Endodermal cell (in vitro differentiated cells): ENCODE measurements at regions not wholly inside any gene's neighbourhood (a gene's known extent, or its start where the extent isn't known, plus 50 kb on each side); places are given as distances from the start of the nearest gene placed in this dataset.

Source experiments
- DNase-seq: peaks from one replicate; pipeline ENCODE4 v3.0.0-alpha.2; 2017
- H3K27ac ChIP-seq: 2 replicates; pipeline ENCODE4 v1.5.1; 2013; ENCODE audit warnings: mild to moderate bottlenecking, low read depth, low read length, moderate library complexity
- H3K27me3 ChIP-seq: 2 replicates; pipeline ENCODE4 v1.6.1; 2013; ENCODE audit warnings: mild to moderate bottlenecking, low read length, moderate library complexity; ENCODE audit not compliant: insufficient read depth, control insufficient read depth, poor library complexity, severe bottlenecking
- H3K36me3 ChIP-seq: 2 replicates; pipeline ENCODE4 v1.7.0; 2013; ENCODE audit warnings: mild to moderate bottlenecking, low read length, moderate library complexity; ENCODE audit not compliant: control insufficient read depth, insufficient read depth
- H3K4me1 ChIP-seq: one replicate; pipeline ENCODE4 v1.7.0; 2013; ENCODE audit warnings: low read length; ENCODE audit not compliant: control insufficient read depth, insufficient read depth
- H3K4me3 ChIP-seq: 2 replicates; pipeline ENCODE4 v1.5.1; 2013; ENCODE audit warnings: mild to moderate bottlenecking, low read length, moderate library complexity
- H3K9ac ChIP-seq: 2 replicates; pipeline ENCODE4 v1.6.1; 2013; ENCODE audit warnings: mild to moderate bottlenecking, low read length, moderate library complexity; ENCODE audit not compliant: poor library complexity, severe bottlenecking; ENCODE audit errors: extremely low read depth
- H3K9me3 ChIP-seq: 2 replicates; pipeline ENCODE4 v1.6.1; 2013; ENCODE audit warnings: mild to moderate bottlenecking, low read length, moderate library complexity; ENCODE audit not compliant: control insufficient read depth
- H3K27ac Mint-ChIP-seq: 2 replicates; pipeline ENCODE4 v1.8.0; 2020; ENCODE audit warnings: mixed read lengths
- H3K27me3 Mint-ChIP-seq: 2 replicates; pipeline ENCODE4 v1.8.0; 2021; ENCODE audit warnings: mild to moderate bottlenecking, mixed read lengths; ENCODE audit not compliant: insufficient read depth
- H3K36me3 Mint-ChIP-seq: 2 replicates; pipeline ENCODE4 v1.8.0; 2020; ENCODE audit warnings: low read depth, mixed read lengths
- H3K4me1 Mint-ChIP-seq: 2 replicates; pipeline ENCODE4 v1.8.0; 2020; ENCODE audit warnings: mixed read lengths
- H3K4me3 Mint-ChIP-seq: 2 replicates; pipeline ENCODE4 v1.8.0; 2020; ENCODE audit warnings: mild to moderate bottlenecking, moderate library complexity, mixed read lengths
- H3K9me3 Mint-ChIP-seq: 2 replicates; pipeline ENCODE4 v1.8.0; 2020; ENCODE audit warnings: mild to moderate bottlenecking, mixed read lengths
- TF ChIP-seq, protein P1 (sequence below): fragments of 200-600 bp; sonication (generic); conservative IDR thresholded peaks from 2 replicates; pipeline ENCODE4 v1.5.0; 2021; ENCODE audit warnings: antibody characterized with exemption, mild to moderate bottlenecking

DNA sequence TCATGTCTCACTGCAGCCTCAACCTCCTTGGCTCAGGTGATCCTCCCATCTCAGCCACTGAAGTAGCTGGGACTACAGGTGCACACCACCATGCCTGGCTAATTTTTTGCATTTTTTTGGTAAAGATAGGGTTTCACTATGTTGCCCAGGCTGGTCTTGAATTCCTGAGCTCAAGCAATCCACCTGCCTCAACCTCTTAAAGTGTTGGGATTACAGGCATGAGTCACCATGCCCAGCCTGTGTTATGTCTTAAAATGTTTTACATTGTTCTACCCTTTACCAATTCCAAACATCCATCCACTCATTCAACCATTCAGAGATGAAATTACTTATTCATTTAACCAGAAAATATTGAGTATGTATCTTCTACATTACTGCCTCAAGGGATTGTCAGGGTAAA is 111.6 kb upstream of the BTG1 start:
- Histone ChIP-seq H3K4me1 (peaks cover 4% of the 10 kb centered on the region), H3K4me3 (no peak overlapping the region), H3K27me3 (no peaks in the 10 kb centered on the region), H3K9ac (no peak overlapping the region), H3K36me3 (no peaks in the 10 kb centered on the region), H3K27ac (no peak overlapping the region), H3K9me3 (no peaks in the 10 kb centered on the region)
- H3K36me3 Mint-ChIP-seq = no peaks in the 10 kb centered on the region
- H3K4me3 Mint-ChIP-seq = no peak overlapping the region
- H3K27me3 Mint-ChIP-seq = no peaks in the 10 kb centered on the region
- H3K4me1 Mint-ChIP-seq = peaks cover 21% of the 10 kb centered on the region
- no peak for DNase-seq
- TF ChIP-seq, protein P1, sequence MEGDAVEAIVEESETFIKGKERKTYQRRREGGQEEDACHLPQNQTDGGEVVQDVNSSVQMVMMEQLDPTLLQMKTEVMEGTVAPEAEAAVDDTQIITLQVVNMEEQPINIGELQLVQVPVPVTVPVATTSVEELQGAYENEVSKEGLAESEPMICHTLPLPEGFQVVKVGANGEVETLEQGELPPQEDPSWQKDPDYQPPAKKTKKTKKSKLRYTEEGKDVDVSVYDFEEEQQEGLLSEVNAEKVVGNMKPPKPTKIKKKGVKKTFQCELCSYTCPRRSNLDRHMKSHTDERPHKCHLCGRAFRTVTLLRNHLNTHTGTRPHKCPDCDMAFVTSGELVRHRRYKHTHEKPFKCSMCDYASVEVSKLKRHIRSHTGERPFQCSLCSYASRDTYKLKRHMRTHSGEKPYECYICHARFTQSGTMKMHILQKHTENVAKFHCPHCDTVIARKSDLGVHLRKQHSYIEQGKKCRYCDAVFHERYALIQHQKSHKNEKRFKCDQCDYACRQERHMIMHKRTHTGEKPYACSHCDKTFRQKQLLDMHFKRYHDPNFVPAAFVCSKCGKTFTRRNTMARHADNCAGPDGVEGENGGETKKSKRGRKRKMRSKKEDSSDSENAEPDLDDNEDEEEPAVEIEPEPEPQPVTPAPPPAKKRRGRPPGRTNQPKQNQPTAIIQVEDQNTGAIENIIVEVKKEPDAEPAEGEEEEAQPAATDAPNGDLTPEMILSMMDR = no peak
- H3K9me3 Mint-ChIP-seq = no peaks in the 10 kb centered on the region
- H3K27ac Mint-ChIP-seq = no peak overlapping the region

DNA sequence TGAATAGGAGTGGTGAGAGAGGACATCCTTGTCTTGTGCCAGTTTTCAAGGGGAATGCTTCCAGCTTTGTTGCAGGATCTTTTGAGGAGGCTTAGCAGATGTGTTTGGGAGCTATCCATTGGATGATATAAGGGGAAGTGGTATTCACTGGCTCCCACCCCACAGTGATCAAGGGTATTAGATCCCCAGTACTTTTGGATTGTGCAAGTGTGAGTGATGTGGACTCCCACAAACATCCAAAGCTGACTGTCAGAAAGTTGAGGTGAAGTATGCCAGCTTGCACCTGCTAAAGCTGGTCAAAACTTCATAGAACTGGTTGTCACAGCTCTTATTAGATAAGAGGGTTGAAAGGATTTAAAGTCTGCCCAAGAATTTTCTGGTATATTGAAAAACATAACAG is 110.1 kb upstream of the BTG1 start:
- no peaks in the 10 kb centered on the region for H3K27me3 ChIP-seq
- peaks cover 4% of the 10 kb centered on the region for H3K4me1 ChIP-seq
- no peak overlapping the region for H3K27ac ChIP-seq
- no peak overlapping the region for H3K4me3 ChIP-seq
- Mint-ChIP-seq H3K4me1 (peaks cover 21% of the 10 kb centered on the region), H3K27me3 (no peaks in the 10 kb centered on the region), H3K27ac (no peak overlapping the region), H3K36me3 (no peaks in the 10 kb centered on the region), H3K9me3 (no peaks in the 10 kb centered on the region), H3K4me3 (no peak overlapping the region)
- no peak for DNase-seq
- H3K9ac ChIP-seq = no peak overlapping the region
- no peaks in the 10 kb centered on the region for H3K36me3 ChIP-seq
- TF ChIP-seq, protein P1 = no peak
- H3K9me3 ChIP-seq = no peaks in the 10 kb centered on the region

DNA sequence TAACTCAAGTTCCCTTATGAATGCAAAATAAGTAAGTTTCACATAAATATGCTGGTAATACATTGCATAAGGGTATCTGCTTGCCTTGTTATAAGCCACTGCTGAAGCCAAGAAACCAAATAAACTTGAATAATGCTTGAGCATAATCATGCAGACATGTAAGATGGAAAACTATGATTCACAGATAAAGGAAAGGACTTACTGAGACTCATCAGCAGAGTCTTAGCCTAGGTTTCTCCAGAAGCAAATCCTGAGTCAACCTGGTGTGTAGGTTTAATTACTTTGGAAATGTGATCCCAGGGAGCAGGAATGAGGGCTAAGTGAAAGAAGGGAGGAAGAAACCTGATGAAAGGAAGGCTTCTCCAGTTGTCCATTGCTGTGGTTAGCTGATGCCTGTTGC is 107.7 kb upstream of the BTG1 start:
- H3K36me3 ChIP-seq = no peaks in the 10 kb centered on the region
- no peak overlapping the region for H3K9ac ChIP-seq
- H3K27me3 ChIP-seq = no peaks in the 10 kb centered on the region
- H3K36me3 Mint-ChIP-seq = no peaks in the 10 kb centered on the region
- peaks cover 19% of the 10 kb centered on the region for H3K4me1 Mint-ChIP-seq
- no peak overlapping the region for H3K27ac ChIP-seq
- DNase-seq = no peak
- H3K27ac Mint-ChIP-seq = no peak overlapping the region
- peaks cover 4% of the 10 kb centered on the region for H3K4me1 ChIP-seq
- no peaks in the 10 kb centered on the region for H3K9me3 Mint-ChIP-seq
- no peaks in the 10 kb centered on the region for H3K9me3 ChIP-seq
- H3K27me3 Mint-ChIP-seq = no peaks in the 10 kb centered on the region
- TF ChIP-seq, protein P1 = no peak
- no peak overlapping the region for H3K4me3 ChIP-seq
- H3K4me3 Mint-ChIP-seq = no peak overlapping the region
